GM23338 (cell line): ENCODE measurements at regions not wholly inside any gene's neighbourhood (a gene's known extent, or its start where the extent isn't known, plus 50 kb on each side); places are given as distances from the start of the nearest gene placed in this dataset.

Experiments
- ATAC-seq: fragments of 200-7000 bp; cut with Tn5 transposase; 3 replicates; pipeline ENCODE4 v1.9.1; 2020
- DNase-seq: peaks from one replicate; pipeline ENCODE4 v3.0.0-alpha.2; 2015; ENCODE audit warnings: low spot score
- H2AFZ ChIP-seq: fragments of 200-600 bp; sonication (generic); 2 replicates; pipeline ENCODE4 v1.8.0; 2016; ENCODE audit warnings: antibody characterized with exemption, mild to moderate bottlenecking, moderate library complexity
- H3F3A ChIP-seq: fragments of 200-600 bp; sonication (generic); replicated peaks from 2 replicates; pipeline ENCODE4 v1.8.0; 2017; ENCODE audit warnings: antibody characterized with exemption, mixed run types, low read depth
- H3K27ac ChIP-seq: fragments of 200-600 bp; sonication (generic); 2 replicates; pipeline ENCODE4 v1.6.1; 2016; ENCODE audit warnings: low read depth
- H3K27me3 ChIP-seq: fragments of 200-600 bp; sonication (generic); 2 replicates; pipeline ENCODE4 v1.8.0; 2016; ENCODE audit warnings: mild to moderate bottlenecking, mixed run types, moderate library complexity; ENCODE audit not compliant: insufficient read depth
- H3K36me3 ChIP-seq: fragments of 200-600 bp; sonication (generic); 2 replicates; pipeline ENCODE4 v1.8.0; 2016; ENCODE audit warnings: mild to moderate bottlenecking; ENCODE audit not compliant: insufficient read depth
- H3K4me1 ChIP-seq: fragments of 200-600 bp; sonication (generic); 2 replicates; pipeline ENCODE4 v1.8.0; 2016; ENCODE audit warnings: mild to moderate bottlenecking, moderate library complexity; ENCODE audit not compliant: insufficient read depth
- H3K4me2 ChIP-seq: fragments of 200-600 bp; sonication (generic); 2 replicates; pipeline ENCODE4 v1.7.1; 2017; ENCODE audit warnings: mixed run types
- H3K4me3 ChIP-seq: fragments of 200-600 bp; sonication (generic); 2 replicates; pipeline ENCODE4 v1.6.1; 2016; ENCODE audit warnings: mixed run types
- H3K79me2 ChIP-seq: fragments of 200-600 bp; sonication (generic); replicated peaks from 2 replicates; pipeline ENCODE4 v1.8.0; 2017; ENCODE audit warnings: mild to moderate bottlenecking; ENCODE audit not compliant: insufficient read depth
- H3K9me2 ChIP-seq: fragments of 200-600 bp; sonication (generic); 2 replicates; pipeline ENCODE4 v1.8.0; 2017; ENCODE audit not compliant: insufficient read depth
- H4K20me1 ChIP-seq: fragments of 200-600 bp; sonication (generic); replicated peaks from 2 replicates; pipeline ENCODE4 v1.8.0; 2017; ENCODE audit warnings: mild to moderate bottlenecking; ENCODE audit not compliant: insufficient read depth
- H3K27ac Mint-ChIP-seq: 2 replicates; pipeline ENCODE4 v1.8.0; 2020; ENCODE audit warnings: inconsistent platforms, mild to moderate bottlenecking, moderate library complexity, mixed read lengths
- H3K27me3 Mint-ChIP-seq: 3 replicates; pipeline ENCODE4 v1.8.0; 2022; ENCODE audit warnings: low read depth, mild to moderate bottlenecking, moderate library complexity, mixed read lengths, inconsistent platforms; ENCODE audit not compliant: insufficient read depth, poor library complexity
- H3K36me3 Mint-ChIP-seq: 3 replicates; pipeline ENCODE4 v1.8.0; 2021; ENCODE audit warnings: low read depth, mild to moderate bottlenecking, inconsistent platforms, moderate library complexity, mixed read lengths
- H3K4me1 Mint-ChIP-seq: 3 replicates; pipeline ENCODE4 v1.8.0; 2020; ENCODE audit warnings: mild to moderate bottlenecking, inconsistent platforms, mixed read lengths
- H3K4me3 Mint-ChIP-seq: 3 replicates; pipeline ENCODE4 v1.8.0; 2021; ENCODE audit warnings: moderate library complexity, mild to moderate bottlenecking, inconsistent platforms, mixed read lengths
- H3K9me3 Mint-ChIP-seq: 3 replicates; pipeline ENCODE4 v1.8.0; 2020; ENCODE audit warnings: moderate library complexity, mild to moderate bottlenecking, inconsistent platforms, mixed read lengths
- CREB1 ChIP-seq: fragments of 250-450 bp; sonication (Bioruptor Pico); IDR thresholded peaks from 2 replicates; pipeline ENCODE4 v1.5.0; 2020; ENCODE audit warnings: low read depth, mild to moderate bottlenecking, moderate library complexity
- CTCF ChIP-seq, 2 experiments: fragments of 200-600 bp in 1 of 2; sonication (generic) in 1 of 2; conservative IDR thresholded peaks; 2 replicates each; pipeline versions ENCODE4 v1.5.1 to v1.6.1; 2016 to 2017; ENCODE audit warnings: antibody characterized with exemption in 2 of 2, low read depth in 2 of 2, mild to moderate bottlenecking in 2 of 2, moderate library complexity in 1 of 2
- ETS1 ChIP-seq: IDR thresholded peaks from 2 replicates; pipeline ENCODE4 v1.6.1; 2016; ENCODE audit warnings: antibody characterized with exemption
- EZH2 ChIP-seq: fragments of 200-600 bp; sonication (generic); IDR thresholded peaks from one replicate; pipeline ENCODE4 v1.8.0; 2017; ENCODE audit warnings: antibody characterized with exemption, mild to moderate bottlenecking, low read depth; ENCODE audit not compliant: unreplicated experiment
- EZH2phosphoT487 ChIP-seq: fragments of 200-600 bp; sonication (generic); IDR thresholded peaks from one replicate; pipeline ENCODE4 v1.8.1; 2018; ENCODE audit warnings: antibody characterized with exemption; ENCODE audit not compliant: unreplicated experiment
- JUNB ChIP-seq: IDR thresholded peaks from one replicate; pipeline ENCODE4 v1.6.1; 2016; ENCODE audit warnings: antibody characterized with exemption; ENCODE audit not compliant: unreplicated experiment
- NANOG ChIP-seq: IDR thresholded peaks from 2 replicates; pipeline ENCODE4 v1.6.1; 2016; ENCODE audit warnings: antibody characterized with exemption, borderline replicate concordance
- POLR2AphosphoS5 ChIP-seq: IDR thresholded peaks from 2 replicates; pipeline ENCODE4 v1.6.1; 2016; ENCODE audit warnings: antibody characterized with exemption, low read depth
- REST ChIP-seq: IDR thresholded peaks from one replicate; pipeline ENCODE4 v1.6.1; 2018; ENCODE audit warnings: antibody characterized with exemption; ENCODE audit not compliant: unreplicated experiment
- STAT1 ChIP-seq: IDR thresholded peaks from one replicate; pipeline ENCODE4 v1.6.1; 2016; ENCODE audit warnings: antibody characterized with exemption; ENCODE audit not compliant: unreplicated experiment
- ZNF114 ChIP-seq: fragments of 250-450 bp; sonication (Bioruptor Pico); IDR thresholded peaks from 2 replicates; pipeline ENCODE4 v1.5.0; 2020; ENCODE audit warnings: mild to moderate bottlenecking, moderate library complexity
- ZNF331 ChIP-seq: fragments of 250-450 bp; sonication (Bioruptor Pico); IDR thresholded peaks from 2 replicates; pipeline ENCODE4 v1.5.0; 2020; ENCODE audit warnings: low read depth, mild to moderate bottlenecking, moderate library complexity
- ZNF462 ChIP-seq: fragments of 250-450 bp; sonication (Bioruptor Pico); IDR thresholded peaks from 2 replicates; pipeline ENCODE4 v1.5.0; 2020; ENCODE audit warnings: mild to moderate bottlenecking, moderate library complexity

- 0 out of 2 replicates have a peak, but pooled peaks cover 3% of the 10 kb centered on the region for H3K9me2 ChIP-seq
- TF ChIP-seq STAT1 (no peak), ZNF331 (no peak), ZNF114 (no peak), ZNF462 (CRISPR knock-in tag) (no peak), EZH2phosphoT487 (no peak), ETS1 (no peak), REST (no peak), JUNB (no peak), POLR2AphosphoS5 (no peak), NANOG (no peak), CREB1 (no peak), CTCF (conservative IDR thresholded peaks at IDR 0.05; ENCODE audit: low read depth in 2 of 2) (no peak), EZH2 (no peak)
- H3K4me3 ChIP-seq, result no peak overlapping the region
- H3K27me3 Mint-ChIP-seq, result no peaks in the 10 kb centered on the region
- H2AFZ ChIP-seq, result no peak overlapping the region
- peaks cover 5% of the 10 kb centered on the region; the same call in 1 of the 3 replicates for H3K36me3 Mint-ChIP-seq
- no peak overlapping the region for H3K4me3 Mint-ChIP-seq
- no peaks in the 10 kb centered on the region for H3K27me3 ChIP-seq
- no peaks in the 10 kb centered on the region; the same call in 2 of the 3 replicates for H3K4me1 Mint-ChIP-seq
- no peak overlapping the region for H3K27ac Mint-ChIP-seq
- peaks cover 9% of the 10 kb centered on the region for H3K9me3 Mint-ChIP-seq
- no peaks in the 10 kb centered on the region for H3K79me2 ChIP-seq
- H3K4me2 ChIP-seq, result no peak overlapping the region
- no peaks in the 10 kb centered on the region for H3F3A ChIP-seq
- ATAC-seq (no peak), DNase-seq (no peak)
- H3K4me1 ChIP-seq, result no peaks in the 10 kb centered on the region
- H4K20me1 ChIP-seq, result no peaks in the 10 kb centered on the region
- no peak overlapping the region for H3K27ac ChIP-seq
- no peaks in the 10 kb centered on the region for H3K36me3 ChIP-seq
Observed at GRCh38 chr12:88715673-88716072, 135.4 kb upstream of the KITLG start.
